ENCODE measurements at regions not wholly inside any gene's neighbourhood (a gene's known extent, or its start where the extent isn't known, plus 50 kb on each side); places are given as distances from the start of the nearest gene placed in this dataset.

GRCh38 chr16:5738586-5738985 is 641.0 kb upstream of the EEF2KMT start:
- H3K27ac ChIP-seq = no peak overlapping the region
- H3K36me3 ChIP-seq = no peaks in the 10 kb centered on the region
- H3K27me3 ChIP-seq = no peaks in the 10 kb centered on the region
- H3K9me3 ChIP-seq = no peaks in the 10 kb centered on the region
- no peaks in the 10 kb centered on the region for H3K4me1 ChIP-seq (ENCODE audit: control insufficient read depth in 1 of 2, insufficient read depth in 1 of 2, low read depth in 1 of 2, low read length in 1 of 2)
- TF ChIP-seq CTCF (IDR thresholded peaks at IDR 0.05) = no peak
- H3K4me3 ChIP-seq (ENCODE audit: low read depth in 1 of 2, low read length in 1 of 2) = no peak overlapping the region

- TF ChIP-seq CTCF (IDR thresholded peaks at IDR 0.05) = no peak
These were observed 638.8 kb upstream of the EEF2KMT start for GRCh38 chr16:5736209-5736930.

GRCh38 chr16:5735444-5735843 is 637.8 kb upstream of the EEF2KMT start:
- Histone ChIP-seq H3K4me1 (ENCODE audit: control insufficient read depth in 1 of 2, insufficient read depth in 1 of 2, low read depth in 1 of 2, low read length in 1 of 2) (no peaks in the 10 kb centered on the region), H3K4me3 (ENCODE audit: low read depth in 1 of 2, low read length in 1 of 2) (no peak overlapping the region), H3K36me3 (no peaks in the 10 kb centered on the region), H3K27me3 (no peaks in the 10 kb centered on the region), H3K27ac (no peak overlapping the region), H3K9me3 (no peaks in the 10 kb centered on the region)
- TF ChIP-seq CTCF (IDR thresholded peaks at IDR 0.05) = no peak

More at GRCh38 chr16:5736209-5736930, 638.8 kb upstream of the EEF2KMT start:
- Histone ChIP-seq H3K9me3 (no peaks in the 10 kb centered on the region), H3K27ac (no peak overlapping the region), H3K36me3 (no peaks in the 10 kb centered on the region), H3K27me3 (no peaks in the 10 kb centered on the region), H3K4me1 (ENCODE audit: control insufficient read depth in 1 of 2, insufficient read depth in 1 of 2, low read depth in 1 of 2, low read length in 1 of 2) (no peaks in the 10 kb centered on the region), H3K4me3 (ENCODE audit: low read depth in 1 of 2, low read length in 1 of 2) (no peak overlapping the region)

- Histone ChIP-seq H3K4me1 (ENCODE audit: control insufficient read depth in 1 of 2, insufficient read depth in 1 of 2, low read depth in 1 of 2, low read length in 1 of 2) (no peaks in the 10 kb centered on the region), H3K4me3 (ENCODE audit: low read depth in 1 of 2, low read length in 1 of 2) (no peak overlapping the region), H3K27ac (no peak overlapping the region), H3K27me3 (no peaks in the 10 kb centered on the region), H3K9me3 (no peaks in the 10 kb centered on the region), H3K36me3 (no peaks in the 10 kb centered on the region)
- TF ChIP-seq CTCF (IDR thresholded peaks at IDR 0.05) = no peak
These were observed 633.2 kb upstream of the EEF2KMT start for GRCh38 chr16:5730783-5731182.

- Histone ChIP-seq H3K27ac (no peak overlapping the region), H3K9me3 (no peaks in the 10 kb centered on the region), H3K4me3 (ENCODE audit: low read depth in 1 of 2, low read length in 1 of 2) (no peak overlapping the region), H3K36me3 (no peaks in the 10 kb centered on the region), H3K27me3 (no peaks in the 10 kb centered on the region), H3K4me1 (ENCODE audit: control insufficient read depth in 1 of 2, insufficient read depth in 1 of 2, low read depth in 1 of 2, low read length in 1 of 2) (no peaks in the 10 kb centered on the region)
- no peak for TF ChIP-seq CTCF (IDR thresholded peaks at IDR 0.05)
These were observed 624.6 kb upstream of the EEF2KMT start for GRCh38 chr16:5722116-5722619.

All from neutrophil (primary cell).